ENCODE measurements at regions not wholly inside any gene's neighbourhood (a gene's known extent, or its start where the extent isn't known, plus 50 kb on each side); places are given as distances from the start of the nearest gene placed in this dataset.

DNA sequence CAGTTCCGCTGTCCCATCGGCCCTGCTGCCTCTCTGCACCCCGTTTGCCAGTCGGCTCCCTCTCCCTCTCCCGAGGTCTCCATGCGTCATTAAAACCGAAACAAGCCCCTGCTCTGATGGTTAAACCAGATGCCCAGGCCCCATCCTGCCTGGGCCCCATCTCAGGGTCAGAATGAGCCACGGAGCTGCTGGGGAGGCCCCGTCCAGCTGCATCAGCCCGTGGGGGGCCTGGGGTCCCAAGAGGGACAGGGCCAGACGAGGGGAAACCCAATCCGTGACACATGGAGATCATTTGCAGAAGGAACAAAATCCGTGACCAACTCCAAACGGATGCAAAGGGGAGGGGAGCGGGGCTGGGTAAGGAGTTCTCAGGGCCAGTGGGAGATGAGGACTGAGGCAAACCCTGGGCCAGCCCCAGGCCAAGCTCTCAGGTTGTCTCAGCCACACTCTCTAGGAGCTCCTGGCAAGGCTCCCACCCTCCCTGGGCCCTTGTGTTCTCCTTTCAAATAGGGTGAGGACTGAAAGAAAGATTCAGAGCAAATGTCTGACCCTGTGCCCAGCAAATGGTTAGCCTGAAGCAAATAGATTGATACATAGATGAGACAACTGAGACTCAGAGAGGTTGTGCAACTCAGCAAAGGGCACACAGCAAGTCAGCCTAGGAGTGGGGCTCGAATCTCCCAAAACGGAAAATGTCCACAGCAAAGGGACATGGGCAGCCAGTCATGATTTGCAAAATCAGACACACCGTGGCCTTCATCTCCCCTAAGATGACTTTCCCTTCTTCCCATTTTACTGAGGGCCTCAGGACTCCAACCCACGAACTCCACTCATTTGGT is 162.1 kb downstream of the MN1 start:
- TF ChIP-seq CTCF (IDR thresholded peaks at IDR 0.05; ENCODE audit: insufficient read depth, low read depth, low read length): no peak
- H3K4me3 ChIP-seq (ENCODE audit: low read depth, low read length): no peak overlapping the region
- no peak for DNase-seq (ENCODE audit: low read depth)

- peak; percentile 59 for DNase-seq (ENCODE audit: low read depth)
- TF ChIP-seq CTCF (IDR thresholded peaks at IDR 0.05; ENCODE audit: insufficient read depth, low read depth, low read length): no peak
- H3K4me3 ChIP-seq (ENCODE audit: low read depth, low read length): no peak overlapping the region
These were observed 160.3 kb downstream of the MN1 start for GRCh38 chr22:27641049-27641795.

- no peak for TF ChIP-seq CTCF (IDR thresholded peaks at IDR 0.05; ENCODE audit: insufficient read depth, low read depth, low read length)
- H3K4me3 ChIP-seq (ENCODE audit: low read depth, low read length): no peak overlapping the region
- DNase-seq (ENCODE audit: low read depth): no peak
These were observed 159.3 kb downstream of the MN1 start for GRCh38 chr22:27642104-27642800.

DNA sequence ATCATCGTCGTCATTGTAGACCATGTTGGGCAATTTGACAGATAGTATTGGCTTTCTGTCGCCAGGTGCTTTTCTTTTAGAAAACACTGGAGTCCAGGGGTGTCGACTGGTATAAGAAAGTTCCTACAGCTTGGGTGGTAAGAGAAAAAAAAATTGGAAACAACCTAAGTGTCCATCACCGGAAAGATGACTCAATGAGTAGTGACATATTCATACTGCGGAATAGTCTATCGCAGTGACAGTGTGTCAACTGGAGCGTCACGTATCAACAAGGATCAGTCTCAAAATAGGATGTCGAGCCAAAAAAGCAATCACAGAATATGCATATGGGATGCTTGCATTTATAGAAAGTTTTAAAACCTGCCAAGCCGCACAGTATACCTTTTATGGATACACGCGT is 157.6 kb downstream of the MN1 start:
- H3K4me3 ChIP-seq (ENCODE audit: low read depth, low read length): no peak overlapping the region
- no peak for TF ChIP-seq CTCF (IDR thresholded peaks at IDR 0.05; ENCODE audit: insufficient read depth, low read depth, low read length)
- DNase-seq (ENCODE audit: low read depth): no peak

DNA sequence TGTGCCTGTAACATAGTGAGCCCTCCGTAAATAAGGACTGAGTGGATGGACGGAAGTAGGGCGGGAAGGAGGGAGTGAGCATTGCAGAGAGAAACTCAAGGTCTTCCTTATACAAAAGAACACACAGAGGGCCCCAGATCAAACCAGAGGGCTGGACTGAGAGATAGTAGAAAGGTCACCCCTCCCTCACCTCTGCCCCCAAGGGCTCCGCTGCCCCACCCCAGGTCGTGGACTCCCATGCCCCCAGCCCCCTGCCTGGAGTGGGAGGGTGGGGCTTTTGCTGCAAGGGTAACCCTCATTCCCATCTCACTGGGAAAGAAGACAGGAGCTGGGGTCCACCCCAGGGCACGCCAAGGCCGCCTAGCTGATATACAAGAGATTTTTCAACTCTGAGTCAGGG is 157.0 kb downstream of the MN1 start:
- H3K4me3 ChIP-seq (ENCODE audit: low read depth, low read length): no peak overlapping the region
- no peak for DNase-seq (ENCODE audit: low read depth)
- TF ChIP-seq CTCF (IDR thresholded peaks at IDR 0.05; ENCODE audit: insufficient read depth, low read depth, low read length): no peak

DNA sequence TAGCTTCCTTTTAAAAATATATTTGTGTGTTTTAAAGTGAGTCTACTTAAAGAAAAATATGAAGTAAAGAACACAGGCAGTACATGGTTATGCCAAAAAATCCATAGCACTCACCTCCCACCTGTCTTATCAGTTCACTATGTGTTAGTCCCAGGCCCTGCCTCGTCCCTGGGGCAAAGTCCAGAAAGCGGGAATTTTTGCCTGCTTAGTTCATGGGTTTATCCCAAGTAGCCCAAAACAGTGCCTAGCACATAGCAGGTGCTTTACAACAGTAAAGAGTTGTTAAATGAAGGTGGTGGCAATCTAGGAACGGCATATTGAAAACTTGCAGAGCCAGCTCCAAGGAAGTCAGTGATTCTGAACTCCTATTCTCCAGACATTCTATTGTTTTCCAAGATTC is 154.0 kb downstream of the MN1 start:
- no peak overlapping the region for H3K4me3 ChIP-seq (ENCODE audit: low read depth, low read length)
- no peak for TF ChIP-seq CTCF (IDR thresholded peaks at IDR 0.05; ENCODE audit: insufficient read depth, low read depth, low read length)
- DNase-seq (ENCODE audit: low read depth): no peak

Data from fibroblast of villous mesenchyme (primary cell).